Neuronal stem cell (in vitro differentiated cells): ENCODE measurements at regions not wholly inside any gene's neighbourhood (a gene's known extent, or its start where the extent isn't known, plus 50 kb on each side); places are given as distances from the start of the nearest gene placed in this dataset.

Experiments used
- DNase-seq: peaks from one replicate; pipeline ENCODE4 v3.0.0-alpha.2; 2013; ENCODE audit warnings: low spot score
- H2AFZ ChIP-seq: one replicate; pipeline ENCODE4 v1.6.1; 2013; ENCODE audit warnings: mild to moderate bottlenecking, low read length, inconsistent platforms
- H2AK5ac ChIP-seq: 2 replicates; pipeline ENCODE4 v1.6.1; 2013; ENCODE audit warnings: low read depth, mild to moderate bottlenecking, inconsistent platforms, low read length, moderate library complexity, mixed read lengths
- H2BK120ac ChIP-seq: 2 replicates; pipeline ENCODE4 v1.6.1; 2013; ENCODE audit warnings: low read depth, mild to moderate bottlenecking, inconsistent platforms, low read length, moderate library complexity, mixed read lengths
- H2BK12ac ChIP-seq: one replicate; pipeline ENCODE4 v1.6.1; 2013; ENCODE audit warnings: low read length, inconsistent platforms
- H2BK15ac ChIP-seq: 2 replicates; pipeline ENCODE4 v1.6.1; 2013; ENCODE audit warnings: mild to moderate bottlenecking, low read length, inconsistent platforms, mixed read lengths
- H2BK5ac ChIP-seq: one replicate; pipeline ENCODE4 v1.6.1; 2013; ENCODE audit warnings: inconsistent platforms, mild to moderate bottlenecking, low read length, moderate library complexity
- H3K14ac ChIP-seq: one replicate; pipeline ENCODE4 v1.6.1; 2013; ENCODE audit warnings: low read length, inconsistent platforms
- H3K18ac ChIP-seq: 2 replicates; pipeline ENCODE4 v1.6.1; 2013; ENCODE audit warnings: low read length, inconsistent platforms
- H3K23ac ChIP-seq: 2 replicates; pipeline ENCODE4 v1.6.1; 2013; ENCODE audit warnings: low read depth, mild to moderate bottlenecking, mixed read lengths, low read length, inconsistent platforms; ENCODE audit not compliant: poor library complexity
- H3K27ac ChIP-seq: replicated peaks from 3 replicates; pipeline ENCODE4 v1.5.1; 2013; ENCODE audit warnings: low read length, inconsistent platforms
- H3K27me3 ChIP-seq, 3 experiments: 2 replicates each; pipeline ENCODE4 v1.6.1; 2013; ENCODE audit warnings: low read length in 3 of 3, mild to moderate bottlenecking in 2 of 3, inconsistent platforms in 1 of 3, low read depth in 1 of 3, mixed read lengths in 1 of 3, moderate library complexity in 1 of 3; ENCODE audit not compliant: control insufficient read depth in 3 of 3, insufficient read depth in 3 of 3
- H3K36me3 ChIP-seq, 2 donors: replicated peaks in 1 of 2; 2 replicates each; pipeline ENCODE4 v1.6.1; 2013; ENCODE audit warnings: low read length in 2 of 2; ENCODE audit not compliant: control insufficient read depth in 2 of 2, insufficient read depth in 2 of 2
- H3K4ac ChIP-seq: 2 replicates; pipeline ENCODE4 v1.6.1; 2013; ENCODE audit warnings: inconsistent platforms, mild to moderate bottlenecking, low read length, moderate library complexity
- H3K4me1 ChIP-seq, 2 donors: 1 replicate in 1 of 2; 2 replicates in 1 of 2; pipeline ENCODE4 v1.6.1; 2013; ENCODE audit warnings: low read length in 2 of 2, low read depth in 1 of 2; ENCODE audit not compliant: control insufficient read depth in 2 of 2, insufficient read depth in 1 of 2
- H3K4me2 ChIP-seq: one replicate; pipeline ENCODE4 v1.6.1; 2013; ENCODE audit warnings: mild to moderate bottlenecking, low read length, inconsistent platforms; ENCODE audit not compliant: insufficient read depth, poor library complexity, severe bottlenecking
- H3K4me3 ChIP-seq, 2 donors: 2 replicates each; pipeline ENCODE4 v1.5.1; 2013; ENCODE audit warnings: low read length in 2 of 2, mild to moderate bottlenecking in 2 of 2, inconsistent platforms in 1 of 2, moderate library complexity in 1 of 2
- H3K79me1 ChIP-seq: one replicate; pipeline ENCODE4 v1.6.1; 2013; ENCODE audit warnings: low read depth, mild to moderate bottlenecking, inconsistent platforms, low read length, moderate library complexity
- H3K9ac ChIP-seq: one replicate; pipeline ENCODE4 v1.6.1; 2013; ENCODE audit warnings: mild to moderate bottlenecking, low read depth, low read length, inconsistent platforms; ENCODE audit not compliant: poor library complexity
- H3K9me3 ChIP-seq, 2 donors: replicated peaks in 1 of 2; 2 replicates each; pipeline versions ENCODE3 to v1.6.1; 2013; ENCODE audit warnings: low read length in 2 of 2, mild to moderate bottlenecking in 2 of 2, inconsistent platforms in 1 of 2, low read depth in 1 of 2, mixed read lengths in 1 of 2, moderate library complexity in 1 of 2; ENCODE audit not compliant: control insufficient read depth in 2 of 2, insufficient read depth in 1 of 2
- H4K8ac ChIP-seq: one replicate; pipeline ENCODE4 v1.6.1; 2013; ENCODE audit warnings: low read depth, mild to moderate bottlenecking, inconsistent platforms, low read length, moderate library complexity
- H4K91ac ChIP-seq: one replicate; pipeline ENCODE4 v1.6.1; 2013; ENCODE audit warnings: low read length, low read depth, mild to moderate bottlenecking, inconsistent platforms; ENCODE audit not compliant: poor library complexity
- WGBS, 2 donors: extraction: QIAGEN DNeasy Blood & Tissue Kit; methylation state at CpG; one replicate each; pipeline ENCODE4 v1.1.7; 2013; ENCODE audit warnings: missing lambda C conversion rate in 2 of 2, mixed read lengths in 1 of 2; ENCODE audit not compliant: insufficient read length in 2 of 2, insufficient replicate concordance in 1 of 2; ENCODE audit errors: extremely low coverage in 2 of 2; 5-methylcytosine and 5-hydroxymethylcytosine counted together

- Histone ChIP-seq H2BK12ac (no peak overlapping the region), H3K4me1 (no peaks in the 10 kb centered on the region), H2BK5ac (no peak overlapping the region), H3K27me3 (no peaks in the 10 kb centered on the region), H3K14ac (no peak overlapping the region), H3K27ac (no peak overlapping the region), H3K4me3 (no peak overlapping the region), H3K9ac (no peak overlapping the region), H3K18ac (no peak overlapping the region), H3K4ac (no peak overlapping the region), H3K36me3 (no peaks in the 10 kb centered on the region), H3K23ac (no peak overlapping the region), H3K79me1 (no peaks in the 10 kb centered on the region), H2AK5ac (no peak overlapping the region), H4K8ac (no peak overlapping the region), H4K91ac (no peak overlapping the region), H2AFZ (no peak overlapping the region), H2BK120ac (no peak overlapping the region), H3K4me2 (no peak overlapping the region), H2BK15ac (no peak overlapping the region), H3K9me3 (no peaks in the 10 kb centered on the region)
- no CpG with 5 or more reads among the region's 4 CpGs for WGBS, 2 donors
- DNase-seq = no peak
Observed at GRCh38 chr2:5777131-5777535, 84.9 kb downstream of the SOX11 start.

- H2AFZ ChIP-seq = peak overlapping the region; percentile 15
- no peak overlapping the region for H2BK15ac ChIP-seq
- no peaks in the 10 kb centered on the region for H3K79me1 ChIP-seq
- H3K36me3 ChIP-seq = no peaks in the 10 kb centered on the region
- H3K23ac ChIP-seq = no peak overlapping the region
- no peak overlapping the region for H3K27ac ChIP-seq
- H3K4ac ChIP-seq = no peak overlapping the region
- no peak for DNase-seq
- no peaks in the 10 kb centered on the region for H3K9me3 ChIP-seq
- H4K8ac ChIP-seq = no peak overlapping the region
- no peaks in the 10 kb centered on the region for H3K4me1 ChIP-seq
- H2BK120ac ChIP-seq = no peak overlapping the region
- no peak overlapping the region for H4K91ac ChIP-seq
- peak overlapping the region; percentile 42 for H2AK5ac ChIP-seq
- H3K4me3 ChIP-seq = no peak overlapping the region
- H3K4me2 ChIP-seq = no peak overlapping the region
- H2BK5ac ChIP-seq = no peak overlapping the region
- no peak overlapping the region for H3K14ac ChIP-seq
- H3K27me3 ChIP-seq = no peaks in the 10 kb centered on the region
- H2BK12ac ChIP-seq = no peak overlapping the region
- peak overlapping the region; percentile 72 for H3K18ac ChIP-seq
- WGBS, 2 donors = no CpG with 5 or more reads among the region's 14 CpGs
- no peak overlapping the region for H3K9ac ChIP-seq
Observed at GRCh38 chr2:5781679-5782078, 89.5 kb downstream of the SOX11 start.

- Histone ChIP-seq H2BK5ac (no peak overlapping the region), H3K9me3 (peaks cover 0 to under 1% of the 10 kb centered on the region in 2 donors), H3K4me2 (no peak overlapping the region), H3K14ac (no peak overlapping the region), H3K36me3 (no peaks in the 10 kb centered on the region), H3K27me3 (no peaks in the 10 kb centered on the region), H2BK15ac (no peak overlapping the region), H4K91ac (no peak overlapping the region), H2AK5ac (peak overlapping the region; percentile 42), H3K4ac (no peak overlapping the region), H4K8ac (no peak overlapping the region), H3K18ac (peak overlapping the region; percentile 72), H3K27ac (no peak overlapping the region), H2BK12ac (no peak overlapping the region), H3K79me1 (no peaks in the 10 kb centered on the region), H3K4me3 (no peak overlapping the region), H3K9ac (no peak overlapping the region), H2AFZ (peak overlapping the region; percentile 15), H3K4me1 (no peaks in the 10 kb centered on the region), H2BK120ac (no peak overlapping the region), H3K23ac (no peak overlapping the region)
- no peak for DNase-seq
- WGBS, 2 donors = no CpG with 5 or more reads among the region's 6 CpGs
Observed at GRCh38 chr2:5782103-5782502, 89.9 kb downstream of the SOX11 start.

- H3K4me2 ChIP-seq = no peak overlapping the region
- H3K23ac ChIP-seq = no peak overlapping the region
- no peak overlapping the region for H4K91ac ChIP-seq
- no peak for DNase-seq
- no peak overlapping the region for H4K8ac ChIP-seq
- no peak overlapping the region for H3K4ac ChIP-seq
- H3K27ac ChIP-seq = no peak overlapping the region
- peaks cover 3 to 23% of the 10 kb centered on the region in 2 donors for H3K9me3 ChIP-seq
- H3K27me3 ChIP-seq = no peaks in the 10 kb centered on the region
- H2AFZ ChIP-seq = no peak overlapping the region
- no peak overlapping the region for H3K18ac ChIP-seq
- no peak overlapping the region for H2AK5ac ChIP-seq
- H3K14ac ChIP-seq = no peak overlapping the region
- no peak overlapping the region for H2BK15ac ChIP-seq
- H3K4me3 ChIP-seq = no peak overlapping the region
- no peak overlapping the region for H2BK5ac ChIP-seq
- H3K79me1 ChIP-seq = no peaks in the 10 kb centered on the region
- no peaks in the 10 kb centered on the region for H3K36me3 ChIP-seq
- H3K4me1 ChIP-seq = no peaks in the 10 kb centered on the region
- no peak overlapping the region for H3K9ac ChIP-seq
- H2BK120ac ChIP-seq = no peak overlapping the region
- H2BK12ac ChIP-seq = no peak overlapping the region
Observed at GRCh38 chr2:5788447-5788846, 96.3 kb downstream of the SOX11 start.
